Occipital lobe (tissue), 1 donor: ENCODE measurements at regions not wholly inside any gene's neighbourhood (a gene's known extent, or its start where the extent isn't known, plus 50 kb on each side); places are given as distances from the start of the nearest gene placed in this dataset.
"Not testable (repeated sequence)": the region's sequence is repeated elsewhere in the genome, so short reads cannot be mapped to it uniquely, and the experiment has no call there.

Source experiments
- DNase-seq: peaks from one replicate; lab custom pipeline; 2025; lab: John Stamatoyannopoulos, UW

DNA sequence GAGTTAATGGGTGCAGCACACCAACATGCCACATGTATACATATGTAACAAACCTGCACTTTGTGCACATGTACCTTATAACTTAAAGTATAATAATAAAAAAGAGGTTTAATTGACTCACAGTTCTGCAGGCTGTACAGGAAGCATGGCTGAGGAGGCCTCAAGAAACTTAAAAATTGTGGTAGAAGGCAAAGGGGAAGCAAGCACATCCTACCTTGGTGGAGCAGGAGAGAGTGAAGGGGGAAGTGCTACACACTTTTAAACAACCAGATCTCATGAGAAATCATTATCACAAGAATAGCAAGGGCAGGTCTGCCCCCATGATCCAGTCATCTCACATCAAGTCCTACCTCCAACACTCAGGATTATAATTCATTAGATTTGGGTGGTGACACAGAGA is 463.5 kb downstream of the CSNK1G3 start:
- DNase-seq: not testable (repeated sequence)

DNA sequence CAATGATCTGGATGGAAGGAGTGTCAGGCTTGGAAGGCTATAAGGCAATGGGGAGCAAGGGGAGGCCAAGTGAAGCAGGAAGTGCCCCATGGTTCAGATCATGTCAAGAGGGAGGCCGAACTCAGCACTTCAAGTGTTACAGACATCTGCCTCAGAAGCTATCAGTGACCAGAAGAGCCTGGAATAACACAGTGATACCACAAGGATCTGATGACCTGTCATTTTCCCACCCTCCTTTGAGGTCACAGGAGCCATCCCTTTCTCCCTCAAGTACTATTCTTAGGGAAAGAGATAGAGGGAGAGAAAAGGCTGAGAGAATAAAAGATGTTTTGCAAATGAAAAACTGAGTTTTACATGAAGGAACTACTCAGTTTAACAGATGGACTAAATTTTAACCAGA is 454.8 kb downstream of the CSNK1G3 start:
- no peak for DNase-seq

DNA sequence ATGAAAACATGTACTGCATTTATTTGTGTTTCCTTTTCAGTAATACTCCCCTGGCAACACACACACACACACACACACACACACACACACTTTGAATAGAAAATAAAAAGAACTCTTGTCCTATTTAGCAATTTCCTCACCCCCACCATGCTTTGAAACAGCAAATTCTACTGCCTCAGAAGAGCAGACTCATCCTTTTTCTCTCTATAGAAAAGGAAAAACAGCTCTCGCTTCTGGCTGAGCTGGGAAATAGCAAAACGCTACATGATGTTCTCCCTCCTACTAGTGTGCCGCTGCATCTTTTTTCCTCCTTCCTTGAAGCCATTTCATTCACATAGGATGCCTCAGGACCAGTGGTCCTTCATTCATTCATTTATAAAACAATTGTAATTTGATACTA is 453.6 kb downstream of the CSNK1G3 start:
- no peak for DNase-seq

DNA sequence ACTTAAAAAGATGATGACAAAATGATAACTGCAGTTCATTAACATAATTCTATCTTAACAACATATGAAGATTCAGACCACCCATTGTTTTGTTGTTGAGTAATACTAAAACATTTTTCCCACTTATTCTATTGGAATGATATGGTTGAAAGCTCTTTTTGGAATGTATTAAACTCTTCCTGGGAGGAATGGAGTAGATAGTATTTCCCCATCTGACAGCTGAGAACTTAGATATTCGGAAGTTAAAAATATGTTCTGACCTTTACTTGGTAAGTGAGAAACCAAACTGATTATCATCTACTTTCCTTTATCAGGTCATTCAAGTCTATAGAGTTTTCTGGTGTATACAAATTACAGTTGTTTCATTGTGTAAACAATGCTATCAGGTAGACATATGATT is 452.9 kb downstream of the CSNK1G3 start:
- no peak for DNase-seq

DNA sequence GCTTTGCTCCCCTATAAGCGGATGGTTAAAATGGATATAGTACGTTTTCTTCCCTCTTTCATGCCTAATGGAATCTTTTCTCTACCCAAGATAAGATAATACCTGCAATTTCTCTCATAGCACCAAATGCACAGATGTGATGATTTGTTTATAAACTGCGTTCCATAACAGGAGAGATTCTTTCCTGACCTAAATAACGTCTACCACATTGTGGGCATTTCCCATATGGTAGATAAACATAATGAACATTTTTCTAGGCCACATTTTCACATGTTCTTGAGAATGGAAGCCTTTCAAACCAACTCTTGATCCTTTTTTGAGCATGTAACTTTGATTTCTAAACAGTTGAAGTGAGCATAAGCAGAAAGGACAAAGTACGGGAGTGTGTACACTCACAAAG is 448.5 kb downstream of the CSNK1G3 start:
- no peak for DNase-seq

DNA sequence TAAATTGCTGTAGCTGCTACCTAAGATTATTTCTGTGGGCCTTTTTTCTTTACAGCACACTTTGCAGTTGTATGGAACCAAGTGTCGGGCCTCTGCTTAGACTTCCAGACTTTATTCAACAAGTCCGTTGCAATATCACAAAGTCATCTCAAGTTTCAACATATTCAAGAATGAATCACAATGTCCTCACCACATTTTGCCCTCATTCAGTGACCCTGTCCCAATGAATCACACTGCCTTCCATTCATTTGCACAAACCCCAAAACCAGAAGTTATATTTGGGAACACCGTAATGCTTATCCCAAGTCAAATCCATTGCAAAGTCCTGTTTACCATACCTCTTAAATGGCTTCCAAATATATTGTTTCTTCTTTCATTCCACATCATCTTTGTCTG is 439.6 kb downstream of the CSNK1G3 start:
- no peak for DNase-seq

DNA sequence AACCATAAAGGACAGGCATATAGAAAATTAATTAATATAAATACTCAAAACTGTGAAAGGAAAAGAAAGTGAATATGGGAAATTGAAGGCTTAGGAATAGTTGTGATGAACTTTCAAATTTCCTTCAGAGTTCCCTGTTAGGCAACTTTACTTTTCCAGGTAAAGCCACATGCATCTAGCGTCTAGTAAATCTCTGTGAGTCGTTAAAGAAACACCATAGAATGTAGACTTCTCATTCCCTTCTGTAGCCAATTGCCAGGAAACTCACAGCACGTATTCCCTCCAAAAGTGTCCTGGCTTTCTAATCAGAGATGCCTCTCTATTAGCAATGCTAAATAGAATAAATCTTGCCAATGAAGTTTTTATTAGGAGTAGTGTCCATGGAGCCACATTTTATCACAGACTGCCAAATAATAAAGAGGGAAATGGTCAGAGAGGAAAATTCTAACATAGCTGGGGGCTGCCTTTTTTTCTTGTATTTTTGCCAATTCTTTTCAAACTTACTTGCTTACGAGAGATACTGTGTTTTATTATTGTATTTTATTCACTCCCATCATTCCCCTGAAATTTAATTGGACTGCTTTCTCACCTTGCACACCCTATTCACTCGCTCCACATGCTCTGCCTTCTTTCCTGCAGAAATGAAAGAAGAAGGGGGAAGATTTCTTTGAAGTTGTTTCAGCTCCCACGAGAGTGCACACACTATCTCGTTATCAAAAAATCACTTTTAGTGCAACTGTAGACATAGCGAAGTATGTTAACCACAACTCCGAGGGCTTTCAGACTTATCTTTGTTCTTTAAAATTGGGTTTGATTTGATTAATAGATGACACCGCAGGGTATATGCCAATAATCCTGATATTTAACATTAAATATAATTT is 439.0 kb downstream of the CSNK1G3 start:
- DNase-seq: no peak

DNA sequence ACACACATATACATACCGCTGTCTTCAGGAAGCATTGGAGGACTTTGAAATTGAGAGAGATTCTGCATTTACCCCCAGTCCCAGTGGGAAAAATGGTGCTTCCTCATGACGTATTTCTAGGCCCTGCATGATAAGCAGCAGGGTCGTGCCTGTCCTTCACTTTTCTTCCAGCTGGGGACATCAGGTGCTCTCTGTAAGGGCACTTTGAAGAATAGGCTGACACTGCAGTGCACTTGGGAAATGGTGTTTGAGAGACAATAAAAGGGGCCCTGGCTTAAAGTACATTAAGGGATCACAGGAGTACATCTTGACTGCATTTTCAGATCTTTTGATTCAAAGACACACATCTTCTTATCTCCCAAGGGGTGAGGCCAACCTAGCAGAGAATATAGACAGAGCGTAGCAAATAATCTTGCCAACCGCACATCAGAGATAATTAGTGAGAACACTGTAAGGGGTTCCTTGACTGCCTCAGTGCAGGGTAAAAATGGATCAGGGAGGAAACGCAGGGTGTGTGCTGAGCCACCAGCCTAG is 437.9 kb downstream of the CSNK1G3 start:
- no peak for DNase-seq

DNA sequence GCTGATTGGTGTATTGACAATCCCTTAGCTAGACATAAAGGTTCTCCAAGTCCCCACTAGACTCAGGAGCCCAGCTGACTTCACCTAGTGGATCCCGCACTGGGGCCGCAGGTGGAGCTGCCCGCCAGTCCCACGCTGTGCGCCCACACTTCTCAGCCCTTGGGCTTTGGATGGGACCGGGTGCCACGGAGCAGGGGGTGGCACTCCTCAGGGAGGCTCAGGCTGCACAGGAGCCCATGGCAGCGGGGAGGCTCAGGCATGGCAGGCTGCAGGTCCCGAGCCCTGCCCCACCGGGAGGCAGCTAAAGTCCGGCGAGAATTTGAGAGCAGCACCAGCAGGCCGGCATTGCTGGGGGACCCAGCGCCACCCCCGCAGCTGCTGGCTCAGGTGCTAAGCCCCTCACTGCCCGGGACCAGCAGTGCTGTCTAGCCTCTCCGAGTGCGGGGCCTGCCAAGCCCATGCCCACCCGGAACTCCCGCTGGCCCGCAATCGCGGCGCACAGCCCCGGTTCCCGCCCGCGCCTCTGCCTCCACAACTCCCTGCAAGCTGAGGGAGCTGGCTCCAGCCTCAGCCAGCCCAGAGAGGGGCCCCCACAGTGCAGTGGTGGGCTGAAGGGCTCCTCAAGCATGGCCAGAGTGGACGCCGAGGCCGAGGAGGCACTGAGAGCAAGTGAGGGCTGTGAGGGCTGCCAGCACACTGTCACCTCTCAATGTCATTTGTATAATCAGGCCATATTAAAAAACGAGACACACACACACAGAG is 437.2 kb downstream of the CSNK1G3 start:
- DNase-seq: no peak

DNA sequence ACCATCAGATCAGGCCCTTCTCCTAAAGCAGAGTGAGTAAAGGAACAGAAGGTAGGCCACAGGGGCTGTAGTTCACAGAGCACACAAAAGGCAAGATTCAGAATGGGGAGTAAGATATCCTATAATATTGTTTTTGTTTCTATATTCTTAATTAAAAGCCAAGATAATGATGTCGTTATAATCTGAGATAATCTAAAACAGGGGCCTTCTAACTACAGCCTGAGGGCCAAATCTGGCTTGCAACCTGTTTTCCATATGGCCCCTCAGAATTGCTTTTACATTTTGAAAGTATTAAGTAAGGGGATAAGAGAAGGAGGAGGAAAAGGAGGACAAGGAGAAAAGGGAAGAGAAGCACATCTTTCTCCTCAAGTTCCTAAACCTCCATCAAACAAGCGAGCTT is 435.8 kb downstream of the CSNK1G3 start:
- no peak for DNase-seq

DNA sequence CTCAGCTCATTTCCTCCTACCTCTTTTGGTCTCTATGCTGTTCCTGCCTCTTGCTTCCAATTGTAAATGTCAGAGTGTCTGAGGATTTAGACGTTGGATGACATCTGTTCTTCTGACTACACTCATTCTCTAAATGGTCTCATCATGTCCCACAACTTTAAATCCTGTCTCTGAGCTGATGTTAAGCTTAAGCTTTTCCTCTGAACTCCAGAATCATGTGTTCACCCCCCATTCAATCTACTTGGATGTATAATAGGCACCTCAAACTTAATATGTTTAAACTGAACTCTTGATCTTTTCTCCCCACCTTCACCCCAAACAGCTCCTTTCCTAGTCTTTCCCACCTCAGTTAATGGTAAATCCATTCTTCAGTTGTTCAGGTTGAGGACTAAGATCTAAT is 433.6 kb downstream of the CSNK1G3 start:
- no peak for DNase-seq

DNA sequence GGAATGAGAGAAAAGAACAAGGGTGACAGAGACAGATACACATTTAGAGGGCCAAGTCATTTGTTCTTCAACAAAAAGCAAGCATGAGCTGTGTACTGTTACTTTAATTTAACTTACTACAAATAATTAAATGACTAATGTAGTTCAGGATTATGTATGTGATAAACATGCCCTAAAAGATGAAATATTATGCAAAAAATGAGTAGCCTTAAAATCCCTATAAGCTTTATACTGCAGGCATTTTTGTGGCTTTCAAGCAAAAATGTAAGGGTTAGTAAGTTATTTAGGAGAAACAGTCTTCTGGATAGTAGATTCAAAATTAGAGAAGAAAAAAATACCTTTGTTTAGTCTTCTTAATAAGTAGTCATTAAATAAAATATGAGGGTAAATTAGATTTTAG is 431.2 kb downstream of the CSNK1G3 start:
- DNase-seq: no peak

DNA sequence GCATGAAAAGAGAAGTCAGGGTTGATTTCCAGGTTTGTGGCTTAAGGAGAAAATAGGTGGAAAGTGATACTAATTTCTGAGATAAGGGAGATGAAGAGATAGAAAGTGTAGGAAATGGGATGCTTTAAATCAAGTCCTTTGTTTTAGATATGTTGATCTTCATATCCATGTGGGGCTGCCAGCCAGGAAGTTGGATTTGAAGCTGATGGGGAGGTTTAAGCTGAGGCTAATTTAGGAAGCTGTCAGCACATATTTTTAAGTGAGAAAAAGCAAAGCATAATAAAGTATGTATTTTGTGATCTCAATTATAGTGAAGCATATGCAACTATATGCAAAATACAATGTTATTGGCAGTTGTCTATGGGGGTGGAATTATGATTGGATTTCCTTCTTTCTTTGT is 428.4 kb downstream of the CSNK1G3 start:
- DNase-seq: no peak

DNA sequence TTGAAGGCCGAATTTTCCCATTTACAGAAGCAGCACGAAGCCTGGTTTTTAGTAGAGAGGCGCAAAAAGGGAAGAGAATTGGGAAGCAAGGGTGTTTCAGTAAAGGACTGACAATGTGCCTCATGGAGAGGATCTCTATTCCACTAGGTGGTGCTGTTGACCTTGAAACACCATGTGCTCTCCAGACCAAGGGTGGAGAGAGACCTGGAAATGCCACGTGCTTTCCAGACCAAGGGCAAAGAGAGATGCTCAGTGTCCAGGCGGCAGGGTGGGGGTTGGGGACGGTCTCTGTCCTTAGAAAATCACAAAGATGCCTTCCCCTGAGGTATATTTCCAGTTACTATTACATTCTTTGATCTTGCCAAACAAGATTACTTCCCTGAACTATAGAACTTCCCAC is 425.3 kb downstream of the CSNK1G3 start:
- DNase-seq: no peak

DNA sequence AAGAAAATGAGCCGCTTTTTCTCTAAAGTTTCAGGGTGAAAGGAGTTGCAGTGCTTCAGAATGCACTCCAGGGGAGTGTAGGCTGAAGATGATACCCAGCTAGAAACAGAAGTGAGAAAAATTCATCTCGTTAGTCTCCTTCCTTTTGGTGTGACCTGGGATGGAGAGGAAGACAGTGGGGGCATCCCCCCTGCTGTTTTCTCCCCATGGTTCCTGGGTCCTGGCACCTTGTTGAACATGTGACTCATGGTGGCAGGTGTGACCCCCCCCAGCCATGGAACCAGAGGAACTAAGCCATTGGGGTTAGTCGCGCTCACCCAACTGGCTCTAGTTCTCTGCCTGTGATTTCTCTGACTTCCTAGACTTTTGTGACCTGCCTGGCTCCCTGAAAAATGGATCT is 424.6 kb downstream of the CSNK1G3 start:
- DNase-seq: no peak

DNA sequence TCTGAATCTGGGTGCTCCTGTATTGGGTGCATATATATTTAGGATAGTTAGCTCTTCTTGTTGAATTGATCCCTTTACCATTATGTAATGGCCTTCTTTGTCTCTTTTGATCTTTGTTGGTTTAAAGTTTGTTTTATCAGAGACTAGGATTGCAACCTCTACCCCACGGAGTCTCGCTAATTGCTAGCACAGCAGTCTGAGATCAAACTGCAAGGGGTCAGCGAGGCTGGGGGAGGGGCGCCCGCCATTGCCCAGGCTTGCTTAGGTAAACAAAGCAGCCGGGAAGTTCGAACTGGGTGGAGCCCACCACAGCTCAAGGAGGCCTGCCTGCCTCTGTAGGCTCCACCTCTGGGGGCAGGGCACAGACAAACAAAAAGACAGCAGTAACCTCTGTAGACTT is 421.8 kb downstream of the CSNK1G3 start:
- not testable (repeated sequence) for DNase-seq

DNA sequence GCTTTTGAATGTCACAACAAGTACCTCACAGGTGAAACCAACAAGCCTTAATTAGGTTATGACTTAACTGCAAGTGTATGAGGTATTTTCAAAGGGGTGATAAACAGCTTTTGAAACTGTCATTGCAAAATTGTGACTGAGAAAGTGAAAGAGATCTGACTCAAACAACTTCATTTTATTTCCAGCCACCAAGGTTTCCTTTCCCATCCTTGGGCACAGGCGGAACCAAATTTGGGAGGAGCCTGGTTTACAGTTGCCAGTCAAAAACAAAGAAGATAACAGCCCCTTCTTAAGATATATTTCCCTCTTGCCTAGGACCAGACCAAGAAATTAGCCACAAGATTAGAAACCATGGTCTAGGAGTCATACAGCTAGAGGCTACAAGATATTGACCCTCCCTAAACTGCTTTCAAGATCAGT is 417.1 kb downstream of the CSNK1G3 start:
- no peak for DNase-seq

DNA sequence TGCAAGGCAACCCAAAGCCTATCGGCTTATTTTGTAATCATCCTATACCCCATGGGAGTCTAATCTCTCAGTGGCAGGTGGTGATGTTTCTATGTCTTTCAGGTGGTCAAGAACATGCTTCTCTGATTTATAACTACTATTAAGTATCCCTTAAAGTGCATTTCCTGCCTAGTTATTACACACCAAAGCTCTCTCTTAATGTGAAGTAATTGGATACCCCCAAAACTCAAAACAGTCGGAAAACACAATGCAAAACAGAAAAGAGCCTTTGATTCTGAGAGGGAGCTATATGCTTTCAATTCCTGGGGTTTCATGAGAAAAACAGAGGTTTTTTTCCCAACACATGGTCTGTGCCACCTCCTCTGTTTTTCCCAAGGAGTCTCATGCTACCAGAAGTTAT is 416.4 kb downstream of the CSNK1G3 start:
- no peak for DNase-seq

DNA sequence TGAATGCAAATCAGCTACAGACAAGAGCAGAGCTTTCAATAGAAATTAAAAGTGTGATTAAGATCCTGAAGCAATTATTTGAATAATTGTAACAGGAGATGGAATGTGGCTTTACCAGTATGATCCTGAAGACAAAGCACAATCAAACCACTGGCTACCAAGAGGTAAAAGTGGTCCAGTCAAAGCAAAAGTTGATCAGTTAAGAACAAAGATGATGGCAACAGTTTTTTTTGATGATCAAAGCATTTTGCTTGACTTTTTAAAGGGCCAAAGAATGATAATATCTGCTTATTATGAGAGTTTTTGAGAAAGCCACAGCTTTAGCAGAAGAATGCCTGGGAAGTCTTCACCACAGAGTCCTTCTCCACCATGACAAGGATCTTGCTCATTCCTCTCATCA is 409.2 kb downstream of the CSNK1G3 start:
- no peak for DNase-seq

DNA sequence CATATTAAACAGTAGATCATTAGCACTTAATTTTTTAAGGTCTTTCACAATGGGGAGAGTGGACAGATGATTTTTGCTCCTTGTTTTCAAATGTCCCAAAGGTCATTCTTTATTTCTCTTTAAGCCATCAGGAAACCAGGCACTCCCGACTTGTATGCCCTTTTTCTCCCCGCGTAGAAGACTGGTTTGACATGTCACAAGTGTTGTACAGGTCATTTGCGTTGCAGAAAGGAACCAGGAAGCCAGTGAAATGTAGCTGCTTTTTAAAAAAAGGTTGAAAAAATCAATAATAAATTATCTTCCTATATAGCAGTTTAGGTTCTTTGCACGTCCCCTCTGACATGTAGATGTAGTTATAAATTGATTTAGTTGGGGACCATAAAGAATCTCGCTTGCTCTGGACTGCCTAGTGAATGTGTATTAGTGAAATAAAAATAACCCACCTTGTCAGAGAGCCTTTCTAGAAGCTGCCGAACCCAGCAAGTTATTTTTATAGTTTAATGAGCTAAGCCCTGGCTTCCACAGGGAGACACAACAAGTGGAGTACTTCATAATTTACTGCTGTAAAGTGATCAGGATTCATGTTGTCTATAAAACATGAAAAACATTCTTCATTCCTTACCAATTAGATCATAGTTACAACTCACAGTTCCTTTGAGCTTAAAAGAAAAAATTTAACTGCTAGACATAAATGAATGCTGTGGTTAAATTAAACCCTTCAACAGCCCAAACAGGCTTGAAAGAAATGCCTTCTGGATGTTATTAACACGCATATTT is 404.6 kb downstream of the CSNK1G3 start:
- DNase-seq: no peak

DNA sequence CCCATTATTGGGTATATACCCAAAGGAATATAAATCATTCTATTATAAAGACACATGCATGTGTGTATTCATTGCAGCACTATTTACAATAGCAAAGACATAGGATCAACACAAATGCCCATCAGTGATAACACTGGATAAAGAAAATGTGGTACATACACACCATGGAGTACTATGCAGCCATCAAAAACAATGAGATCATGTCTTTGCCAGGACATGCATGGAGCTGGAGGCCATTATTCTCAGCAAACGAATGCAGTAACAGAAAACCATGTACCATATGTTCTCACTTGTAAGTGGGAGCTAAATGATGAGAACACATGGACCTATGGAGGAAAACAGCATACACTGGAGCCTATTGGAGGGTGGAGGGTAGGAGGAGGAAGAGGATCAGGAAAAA is 402.4 kb downstream of the CSNK1G3 start:
- no peak for DNase-seq

DNA sequence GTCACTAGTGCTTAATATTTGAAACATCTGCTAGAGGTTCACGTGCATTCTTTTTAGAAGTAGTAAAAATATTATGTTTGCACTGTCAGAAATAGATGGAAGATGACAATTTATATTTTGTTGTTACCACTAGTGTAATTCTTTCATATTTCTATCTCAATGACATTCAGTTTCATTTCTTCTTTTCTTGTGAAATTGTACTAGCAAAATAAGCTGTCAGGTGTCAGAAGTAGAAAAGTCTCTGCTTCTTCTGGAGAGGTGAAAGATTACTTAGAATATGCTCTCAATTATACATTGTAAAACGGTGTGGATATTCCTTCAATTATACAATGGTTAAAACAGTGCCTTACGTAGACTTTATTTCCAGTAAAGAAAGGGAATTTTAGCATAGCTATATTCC is 395.4 kb downstream of the CSNK1G3 start:
- no peak for DNase-seq
